ENCODE measurements at regions not wholly inside any gene's neighbourhood (a gene's known extent, or its start where the extent isn't known, plus 50 kb on each side); places are given as distances from the start of the nearest gene placed in this dataset.

GRCh38 chr6:71698702-71699101, 187.6 kb upstream of the RIMS1 start:
- DNase-seq: no peak
- Histone ChIP-seq H3K9me3 (no peaks in the 10 kb centered on the region), H3K4me3 (no peak overlapping the region), H3K36me3 (no peaks in the 10 kb centered on the region), H3K4me1 (no peaks in the 10 kb centered on the region), H3K27me3 (no peaks in the 10 kb centered on the region), H3K27ac (no peak overlapping the region)
- intact Hi-C loops (cut with DNase I): no loop called here
- no peak for ATAC-seq
- TF ChIP-seq CTCF (IDR thresholded peaks at IDR 0.05): no peak

GRCh38 chr6:71706523-71706922, 179.8 kb upstream of the RIMS1 start:
- Histone ChIP-seq H3K9me3 (no peaks in the 10 kb centered on the region), H3K4me3 (no peak overlapping the region), H3K27ac (no peak overlapping the region), H3K36me3 (no peaks in the 10 kb centered on the region), H3K27me3 (no peaks in the 10 kb centered on the region), H3K4me1 (no peaks in the 10 kb centered on the region)
- no peak for TF ChIP-seq CTCF (IDR thresholded peaks at IDR 0.05)
- ATAC-seq: no peak
- intact Hi-C loops (cut with DNase I): no loop called here
- no peak for DNase-seq

GRCh38 chr6:71707059-71707458, 179.3 kb upstream of the RIMS1 start:
- DNase-seq (no peak), ATAC-seq (no peak)
- Histone ChIP-seq H3K9me3 (no peaks in the 10 kb centered on the region), H3K4me1 (no peaks in the 10 kb centered on the region), H3K27me3 (no peaks in the 10 kb centered on the region), H3K36me3 (no peaks in the 10 kb centered on the region), H3K4me3 (no peak overlapping the region), H3K27ac (no peak overlapping the region)
- TF ChIP-seq CTCF (IDR thresholded peaks at IDR 0.05): no peak
- intact Hi-C loops (cut with DNase I): no loop called here

- no peak for TF ChIP-seq CTCF (IDR thresholded peaks at IDR 0.05)
- no peak overlapping the region for H3K4me3 ChIP-seq
- H3K36me3 ChIP-seq: no peaks in the 10 kb centered on the region
- H3K9me3 ChIP-seq: no peaks in the 10 kb centered on the region
- intact Hi-C loops (cut with DNase I): no loop called here
- ATAC-seq: no peak
- no peak for DNase-seq
- H3K27me3 ChIP-seq: no peaks in the 10 kb centered on the region
- H3K27ac ChIP-seq: no peak overlapping the region
- H3K4me1 ChIP-seq: no peaks in the 10 kb centered on the region
Measured at GRCh38 chr6:71720705-71721104, 165.6 kb upstream of the RIMS1 start.

GRCh38 chr6:71721642-71722041, 164.7 kb upstream of the RIMS1 start:
- no peak for TF ChIP-seq CTCF (IDR thresholded peaks at IDR 0.05)
- H3K27ac ChIP-seq: no peak overlapping the region
- H3K9me3 ChIP-seq: no peaks in the 10 kb centered on the region
- ATAC-seq (no peak), DNase-seq (no peak)
- H3K36me3 ChIP-seq: no peaks in the 10 kb centered on the region
- no peaks in the 10 kb centered on the region for H3K27me3 ChIP-seq
- no peaks in the 10 kb centered on the region for H3K4me1 ChIP-seq
- intact Hi-C loops (cut with DNase I): no loop called here
- no peak overlapping the region for H3K4me3 ChIP-seq

GRCh38 chr6:71722736-71723135, 163.6 kb upstream of the RIMS1 start:
- Histone ChIP-seq H3K36me3 (no peaks in the 10 kb centered on the region), H3K9me3 (no peaks in the 10 kb centered on the region), H3K27ac (no peak overlapping the region), H3K4me3 (no peak overlapping the region), H3K4me1 (no peaks in the 10 kb centered on the region), H3K27me3 (no peaks in the 10 kb centered on the region)
- DNase-seq (no peak), ATAC-seq (no peak)
- intact Hi-C loops (cut with DNase I): no loop called here
- TF ChIP-seq CTCF (IDR thresholded peaks at IDR 0.05): no peak

All from upper lobe of right lung (tissue), 1 donor.